ENCODE measurements at regions not wholly inside any gene's neighbourhood (a gene's known extent, or its start where the extent isn't known, plus 50 kb on each side); places are given as distances from the start of the nearest gene placed in this dataset.

GRCh38 chr17:14856176-14856575, 408.9 kb downstream of the PMP22 start:
- no peak overlapping the region for H3K4me3 ChIP-seq (replicated peaks; ENCODE audit: low read depth, low read length)
- no peak for TF ChIP-seq CTCF (IDR thresholded peaks at IDR 0.05; ENCODE audit: insufficient read depth, low read length, poor library complexity, severe bottlenecking)
- no peaks in the 10 kb centered on the region for H3K36me3 ChIP-seq (ENCODE audit: control insufficient read depth, insufficient read depth, low read length)
- no peak for DNase-seq (ENCODE audit: extremely low read depth, insufficient read length)
- H3K27me3 ChIP-seq (replicated peaks; ENCODE audit: control insufficient read depth, insufficient read depth, low read length): no peaks in the 10 kb centered on the region

GRCh38 chr17:14854691-14855090, 410.4 kb downstream of the PMP22 start:
- H3K36me3 ChIP-seq (ENCODE audit: control insufficient read depth, insufficient read depth, low read length): no peaks in the 10 kb centered on the region
- DNase-seq (ENCODE audit: extremely low read depth, insufficient read length): no peak
- no peak for TF ChIP-seq CTCF (IDR thresholded peaks at IDR 0.05; ENCODE audit: insufficient read depth, low read length, poor library complexity, severe bottlenecking)
- no peaks in the 10 kb centered on the region for H3K27me3 ChIP-seq (replicated peaks; ENCODE audit: control insufficient read depth, insufficient read depth, low read length)
- H3K4me3 ChIP-seq (replicated peaks; ENCODE audit: low read depth, low read length): no peak overlapping the region

- H3K27me3 ChIP-seq (replicated peaks; ENCODE audit: control insufficient read depth, insufficient read depth, low read length): no peaks in the 10 kb centered on the region
- TF ChIP-seq CTCF (IDR thresholded peaks at IDR 0.05; ENCODE audit: insufficient read depth, low read length, poor library complexity, severe bottlenecking): no peak
- DNase-seq (ENCODE audit: extremely low read depth, insufficient read length): no peak
- H3K36me3 ChIP-seq (ENCODE audit: control insufficient read depth, insufficient read depth, low read length): no peaks in the 10 kb centered on the region
- H3K4me3 ChIP-seq (replicated peaks; ENCODE audit: low read depth, low read length): no peak overlapping the region
These were observed 419.4 kb downstream of the PMP22 start for GRCh38 chr17:14845591-14846281.

GRCh38 chr17:14843086-14843795, 421.9 kb downstream of the PMP22 start:
- TF ChIP-seq CTCF (IDR thresholded peaks at IDR 0.05; ENCODE audit: insufficient read depth, low read length, poor library complexity, severe bottlenecking): no peak
- Histone ChIP-seq H3K36me3 (ENCODE audit: control insufficient read depth, insufficient read depth, low read length) (no peaks in the 10 kb centered on the region), H3K27me3 (replicated peaks; ENCODE audit: control insufficient read depth, insufficient read depth, low read length) (no peaks in the 10 kb centered on the region), H3K4me3 (replicated peaks; ENCODE audit: low read depth, low read length) (no peak overlapping the region)
- DNase-seq (ENCODE audit: extremely low read depth, insufficient read length): no peak

GRCh38 chr17:14840616-14841231, 424.4 kb downstream of the PMP22 start:
- Histone ChIP-seq H3K27me3 (replicated peaks; ENCODE audit: control insufficient read depth, insufficient read depth, low read length) (no peaks in the 10 kb centered on the region), H3K4me3 (replicated peaks; ENCODE audit: low read depth, low read length) (no peak overlapping the region), H3K36me3 (ENCODE audit: control insufficient read depth, insufficient read depth, low read length) (no peaks in the 10 kb centered on the region)
- DNase-seq (ENCODE audit: extremely low read depth, insufficient read length): no peak
- TF ChIP-seq CTCF (IDR thresholded peaks at IDR 0.05; ENCODE audit: insufficient read depth, low read length, poor library complexity, severe bottlenecking): no peak
